ENCODE measurements at regions not wholly inside any gene's neighbourhood (a gene's known extent, or its start where the extent isn't known, plus 50 kb on each side); places are given as distances from the start of the nearest gene placed in this dataset.

DNA sequence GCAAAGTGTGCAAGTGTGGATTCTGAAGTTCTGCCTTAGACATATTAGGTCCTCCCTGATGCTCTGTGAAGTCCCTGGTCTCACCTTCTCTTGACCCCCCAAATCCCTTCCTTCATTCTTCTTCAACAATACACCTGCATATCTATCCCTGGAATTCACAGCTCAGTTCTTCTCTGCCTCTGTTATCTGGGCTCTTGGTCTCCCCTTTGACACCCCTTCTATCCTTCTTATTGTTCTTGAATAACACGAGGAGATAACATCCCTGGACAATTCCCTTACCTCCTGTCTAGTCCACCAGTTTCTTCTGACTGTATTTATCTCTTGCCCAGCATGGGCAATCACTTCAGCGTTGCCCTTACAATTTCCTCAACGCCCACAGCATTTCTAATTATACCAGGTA, 104.8 kb upstream of the ATG10 start:
- TF ChIP-seq EZH2 (IDR thresholded peaks at IDR 0.05) (no peak), POLR2AphosphoS5 (IDR thresholded peaks at IDR 0.05; ENCODE audit: borderline replicate concordance, low read depth, low read length) (no peak)
